CD4-positive, CD25-positive, alpha-beta regulatory T cell (primary cell): ENCODE measurements at regions not wholly inside any gene's neighbourhood (a gene's known extent, or its start where the extent isn't known, plus 50 kb on each side); places are given as distances from the start of the nearest gene placed in this dataset.
"Not testable (repeated sequence)": the region's sequence is repeated elsewhere in the genome, so short reads cannot be mapped to it uniquely, and the experiment has no call there.

ENCODE experiments used
- ATAC-seq, 2 donors: fragments of 150-1000 bp; cut with Tn5 transposase; one replicate each; pipeline ENCODE4 v1.10.0; 2021; ENCODE audit warnings: low read depth in 2 of 2, moderate number of reproducible peaks in 2 of 2, moderate library complexity in 1 of 2
- DNase-seq, 3 donors: peaks; one replicate each; pipeline versions ENCODE4 v3.0.0 to v3.0.0-alpha.2; 2012 to 2022; ENCODE audit warnings: mixed read lengths in 1 of 3
- H3K27ac ChIP-seq: one replicate; pipeline ENCODE4 v1.7.0; 2013; ENCODE audit warnings: mild to moderate bottlenecking, low read length; ENCODE audit not compliant: insufficient read depth, poor library complexity, severe bottlenecking
- H3K27me3 ChIP-seq: one replicate; pipeline ENCODE4 v1.7.0; 2013; ENCODE audit warnings: low read length; ENCODE audit not compliant: control insufficient read depth, insufficient read depth
- H3K36me3 ChIP-seq: one replicate; pipeline ENCODE4 v1.7.0; 2013; ENCODE audit warnings: mild to moderate bottlenecking, low read length, moderate library complexity; ENCODE audit not compliant: control insufficient read depth, insufficient read depth
- H3K4me1 ChIP-seq: 2 replicates; pipeline ENCODE4 v1.7.0; 2013; ENCODE audit warnings: mild to moderate bottlenecking, low read length; ENCODE audit not compliant: insufficient read depth, control insufficient read depth, poor library complexity, severe bottlenecking
- H3K4me3 ChIP-seq: one replicate; pipeline ENCODE4 v1.7.0; 2013; ENCODE audit warnings: low read depth, mild to moderate bottlenecking, low read length, moderate library complexity
- H3K9me3 ChIP-seq, 2 experiments: 1 replicate in 1 of 2; 2 replicates in 1 of 2; pipeline ENCODE4 v1.7.0; 2013; ENCODE audit warnings: low read length in 2 of 2, mild to moderate bottlenecking in 1 of 2, moderate library complexity in 1 of 2; ENCODE audit not compliant: control insufficient read depth in 2 of 2
- H3K27ac Mint-ChIP-seq, 3 donors: one replicate each; pipeline ENCODE4 v1.8.0; 2020 to 2022; ENCODE audit warnings: mild to moderate bottlenecking in 3 of 3, mixed read lengths in 3 of 3, moderate library complexity in 2 of 3
- H3K27me3 Mint-ChIP-seq: one replicate; pipeline ENCODE4 v1.8.0; 2022; ENCODE audit warnings: mild to moderate bottlenecking, mixed read lengths
- H3K36me3 Mint-ChIP-seq: one replicate; pipeline ENCODE4 v1.8.0; 2020; ENCODE audit warnings: mixed read lengths
- H3K4me1 Mint-ChIP-seq, 4 donors: one replicate each; pipeline ENCODE4 v1.8.0; 2020 to 2022; ENCODE audit warnings: mixed read lengths in 4 of 4, mild to moderate bottlenecking in 1 of 4
- H3K4me3 Mint-ChIP-seq, 4 donors: one replicate each; pipeline ENCODE4 v1.8.0; 2020 to 2022; ENCODE audit warnings: mild to moderate bottlenecking in 4 of 4, mixed read lengths in 4 of 4, moderate library complexity in 3 of 4
- H3K9me3 Mint-ChIP-seq, 7 donors: one replicate each; pipeline ENCODE4 v1.8.0; 2020 to 2022; ENCODE audit warnings: mixed read lengths in 7 of 7, mild to moderate bottlenecking in 3 of 7, moderate library complexity in 2 of 7

DNA sequence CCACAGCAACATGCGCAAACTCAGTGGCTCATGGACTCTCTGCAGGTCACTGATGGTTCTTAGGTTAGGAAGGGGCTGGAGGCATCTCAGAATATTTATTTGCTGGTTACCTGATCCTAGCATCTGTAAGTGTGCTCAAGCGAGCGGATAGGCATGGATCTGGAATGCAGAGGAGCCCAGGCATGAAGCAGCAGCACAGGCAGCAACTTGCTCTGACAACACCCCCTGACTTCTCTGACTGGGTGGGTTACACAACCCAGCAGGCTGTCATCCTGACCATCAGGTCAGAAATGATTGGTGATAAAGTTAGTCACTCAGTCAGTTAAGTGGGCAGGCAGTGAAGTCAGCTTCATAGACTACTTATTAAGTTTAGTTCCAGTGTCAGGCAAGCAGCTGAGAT is 50.4 kb upstream of the CTSV start:
- not testable (repeated sequence) for H3K36me3 Mint-ChIP-seq, H3K4me1 Mint-ChIP-seq, H3K27ac Mint-ChIP-seq, H3K4me3 Mint-ChIP-seq, H3K36me3 ChIP-seq, H3K27me3 ChIP-seq, H3K4me1 ChIP-seq, H3K27ac ChIP-seq, H3K4me3 ChIP-seq, ATAC-seq, H3K9me3 ChIP-seq, DNase-seq, H3K9me3 Mint-ChIP-seq
- H3K27me3 Mint-ChIP-seq, result peaks cover 50% of the 10 kb centered on the region
